ENCODE measurements at regions not wholly inside any gene's neighbourhood (a gene's known extent, or its start where the extent isn't known, plus 50 kb on each side); places are given as distances from the start of the nearest gene placed in this dataset.

DNA sequence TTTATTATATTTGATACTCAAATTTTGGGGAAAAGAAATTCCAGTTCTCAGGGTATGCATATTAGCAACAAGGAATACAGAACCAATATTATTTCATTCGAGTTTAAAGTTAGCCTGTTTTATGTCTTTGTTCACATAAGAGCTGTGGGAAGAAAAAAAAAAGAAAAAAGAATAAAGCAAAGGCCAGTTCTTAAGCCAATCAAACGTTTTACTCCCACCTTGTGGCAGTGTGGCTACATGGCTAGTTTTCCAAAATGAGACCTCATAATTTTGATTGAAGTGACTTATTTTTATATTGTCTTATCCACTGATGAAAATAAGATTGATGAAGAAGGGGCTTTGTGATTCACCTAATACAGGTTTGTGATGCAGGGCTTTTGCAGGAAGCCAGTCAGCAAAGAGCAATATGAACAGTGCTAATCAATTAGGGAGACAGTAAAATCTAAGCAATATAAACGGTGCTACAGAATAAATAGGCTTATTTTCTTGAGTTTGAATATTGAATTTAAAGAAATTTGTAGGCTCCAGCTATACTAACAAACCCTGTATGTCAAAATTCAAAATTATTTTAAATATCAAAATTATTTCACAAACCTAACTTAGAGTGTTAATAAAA is 624.1 kb upstream of the FOXG1 start:
- TF ChIP-seq, protein P1, sequence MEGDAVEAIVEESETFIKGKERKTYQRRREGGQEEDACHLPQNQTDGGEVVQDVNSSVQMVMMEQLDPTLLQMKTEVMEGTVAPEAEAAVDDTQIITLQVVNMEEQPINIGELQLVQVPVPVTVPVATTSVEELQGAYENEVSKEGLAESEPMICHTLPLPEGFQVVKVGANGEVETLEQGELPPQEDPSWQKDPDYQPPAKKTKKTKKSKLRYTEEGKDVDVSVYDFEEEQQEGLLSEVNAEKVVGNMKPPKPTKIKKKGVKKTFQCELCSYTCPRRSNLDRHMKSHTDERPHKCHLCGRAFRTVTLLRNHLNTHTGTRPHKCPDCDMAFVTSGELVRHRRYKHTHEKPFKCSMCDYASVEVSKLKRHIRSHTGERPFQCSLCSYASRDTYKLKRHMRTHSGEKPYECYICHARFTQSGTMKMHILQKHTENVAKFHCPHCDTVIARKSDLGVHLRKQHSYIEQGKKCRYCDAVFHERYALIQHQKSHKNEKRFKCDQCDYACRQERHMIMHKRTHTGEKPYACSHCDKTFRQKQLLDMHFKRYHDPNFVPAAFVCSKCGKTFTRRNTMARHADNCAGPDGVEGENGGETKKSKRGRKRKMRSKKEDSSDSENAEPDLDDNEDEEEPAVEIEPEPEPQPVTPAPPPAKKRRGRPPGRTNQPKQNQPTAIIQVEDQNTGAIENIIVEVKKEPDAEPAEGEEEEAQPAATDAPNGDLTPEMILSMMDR (conservative IDR thresholded peaks at IDR 0.05; ENCODE audit: low read depth, low read length): no peak
- TF ChIP-seq RAD21 (IDR thresholded peaks at IDR 0.05; ENCODE audit: low read length): no peak

Data from IMR-90 (cell line).